Activated CD4-positive, alpha-beta T cell treated with anti-CD3 and anti-CD28 coated beads for 1 hour (primary cell): ENCODE measurements at regions not wholly inside any gene's neighbourhood (a gene's known extent, or its start where the extent isn't known, plus 50 kb on each side); places are given as distances from the start of the nearest gene placed in this dataset.
"Not testable (repeated sequence)": the region's sequence is repeated elsewhere in the genome, so short reads cannot be mapped to it uniquely, and the experiment has no call there.

Experiments used
- DNase-seq: peaks from one replicate; pipeline ENCODE4 v3.0.0-alpha.2; 2020

DNA sequence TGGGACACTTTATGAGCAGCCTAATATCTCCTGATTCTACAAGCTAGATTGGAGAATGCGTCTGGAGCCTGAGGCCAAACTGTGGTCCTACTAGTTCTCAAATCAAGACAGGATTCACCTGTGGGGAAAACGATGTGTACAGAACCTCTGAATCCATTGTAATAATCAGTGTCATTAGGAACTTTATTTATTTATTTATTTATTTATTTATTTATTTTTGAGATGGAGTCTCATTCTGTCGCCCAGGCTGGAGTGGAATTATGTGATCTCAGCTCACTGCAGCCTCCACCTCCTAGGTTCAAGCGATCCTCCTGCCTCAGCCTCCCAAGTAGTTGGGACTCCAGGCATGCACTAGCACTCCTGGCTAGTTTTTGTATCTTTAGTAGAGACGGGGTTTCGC, 52.6 kb upstream of the KIF26B start:
- DNase-seq, result not testable (repeated sequence)

DNA sequence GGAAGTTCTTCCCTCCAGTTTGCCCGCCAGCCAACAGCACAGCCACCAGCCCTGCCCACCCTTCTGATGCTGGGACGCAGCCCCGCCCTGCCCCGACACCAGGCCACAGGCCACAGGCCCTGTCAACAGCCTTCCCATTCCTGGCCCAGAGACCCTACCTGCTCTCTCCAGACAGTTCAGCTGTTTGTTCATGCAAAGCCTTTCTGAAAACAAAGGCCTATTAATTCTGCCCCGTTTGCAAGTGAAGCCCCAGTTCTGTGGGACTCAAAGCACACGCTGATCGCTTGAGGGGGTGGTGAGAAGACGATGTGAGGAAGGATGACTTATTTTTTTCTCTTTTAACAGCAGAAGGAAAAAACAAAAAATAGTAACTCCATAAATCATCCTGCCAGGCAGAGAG, 55.4 kb upstream of the KIF26B start:
- DNase-seq, result no peak

DNA sequence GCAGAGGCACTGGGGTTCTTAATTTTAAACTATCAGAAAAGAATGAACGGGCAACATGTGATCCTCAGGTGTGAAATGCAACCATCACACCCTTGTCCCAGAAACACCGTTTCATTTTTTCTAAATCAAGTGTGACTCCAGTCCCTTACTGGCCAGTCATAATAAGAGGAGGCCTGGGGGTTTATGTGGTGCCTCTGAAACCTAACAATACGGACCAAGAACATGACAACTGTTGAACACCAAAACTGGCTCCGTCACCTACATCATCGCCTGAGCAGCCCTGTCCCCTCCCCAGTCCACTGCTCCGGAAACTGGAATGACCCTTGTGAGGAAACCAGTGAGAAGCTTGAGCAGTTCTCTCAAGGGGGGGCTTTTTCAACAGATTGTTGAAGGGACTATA, 55.9 kb upstream of the KIF26B start:
- DNase-seq, result no peak

DNA sequence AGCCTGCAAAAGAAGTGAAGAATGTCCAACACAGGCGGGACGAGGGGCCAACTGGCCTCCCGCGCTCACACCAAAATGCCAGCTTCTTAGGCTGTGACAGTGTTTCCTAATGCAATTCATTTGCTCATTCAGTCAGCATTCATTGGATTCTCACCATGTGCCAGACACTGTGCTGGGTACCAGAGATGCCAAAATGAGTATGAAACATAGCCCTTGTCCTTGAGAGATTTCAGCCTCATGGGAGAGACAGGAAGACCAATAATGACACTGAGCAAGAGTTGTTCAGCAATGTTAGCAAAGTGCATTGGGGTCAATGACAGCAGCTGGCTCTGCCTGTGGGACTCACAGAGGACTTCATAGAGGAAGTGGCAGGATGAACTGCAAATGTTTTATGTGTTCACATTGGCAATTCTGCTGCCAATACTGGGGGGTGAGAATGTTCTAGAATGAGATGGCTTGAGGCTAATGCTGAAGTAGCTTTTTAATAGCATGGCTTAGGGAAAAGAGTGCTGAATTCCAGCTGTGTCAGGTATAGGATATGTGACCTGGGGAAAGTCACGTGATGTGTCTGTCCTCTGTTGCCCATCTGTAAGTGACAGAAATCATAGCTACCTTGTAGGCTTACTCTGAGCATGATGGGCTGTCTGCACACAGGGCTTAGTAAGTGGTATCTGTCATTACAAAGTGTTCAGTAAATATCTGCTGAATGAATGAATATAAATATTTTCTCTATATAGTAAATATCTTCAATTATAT, 58.3 kb upstream of the KIF26B start:
- no peak for DNase-seq

DNA sequence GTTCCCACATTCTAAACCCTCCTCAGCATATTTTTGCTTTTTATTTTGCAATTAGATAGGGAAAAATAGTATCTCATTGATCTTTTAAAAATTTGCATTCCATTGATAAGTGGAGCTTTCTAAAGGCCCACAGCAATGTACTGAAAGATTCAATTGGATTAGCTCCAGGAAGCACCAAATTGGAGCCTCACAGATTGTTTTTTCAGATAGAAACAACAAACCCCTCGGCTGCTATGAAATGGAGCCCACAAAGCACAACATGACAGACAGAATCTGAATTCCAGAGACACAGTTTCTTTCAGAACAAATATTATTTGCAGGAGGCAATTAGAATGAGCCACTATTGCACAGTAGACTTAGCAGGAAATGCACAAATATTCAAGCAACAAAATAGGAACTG, 58.9 kb upstream of the KIF26B start:
- no peak for DNase-seq

DNA sequence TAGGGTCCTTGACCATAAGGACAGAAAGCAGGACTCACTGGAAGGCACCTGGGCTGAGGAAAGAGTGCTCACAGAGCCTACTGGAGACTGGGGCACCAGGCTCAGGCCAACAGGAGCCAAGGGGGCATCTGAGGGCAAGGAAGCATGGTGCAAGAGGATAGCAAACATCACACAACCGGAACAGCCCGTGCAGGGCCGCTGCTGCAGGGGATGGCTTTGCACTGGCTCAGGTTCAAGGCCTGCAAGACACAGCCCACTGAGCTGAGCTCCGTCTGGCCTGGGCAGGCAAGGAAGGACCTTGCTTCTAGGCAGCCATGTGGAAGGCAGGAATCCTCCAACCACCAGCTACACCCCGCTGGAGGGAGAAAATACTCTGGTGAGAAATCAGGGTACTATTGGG, 59.8 kb upstream of the KIF26B start:
- DNase-seq, result no peak

DNA sequence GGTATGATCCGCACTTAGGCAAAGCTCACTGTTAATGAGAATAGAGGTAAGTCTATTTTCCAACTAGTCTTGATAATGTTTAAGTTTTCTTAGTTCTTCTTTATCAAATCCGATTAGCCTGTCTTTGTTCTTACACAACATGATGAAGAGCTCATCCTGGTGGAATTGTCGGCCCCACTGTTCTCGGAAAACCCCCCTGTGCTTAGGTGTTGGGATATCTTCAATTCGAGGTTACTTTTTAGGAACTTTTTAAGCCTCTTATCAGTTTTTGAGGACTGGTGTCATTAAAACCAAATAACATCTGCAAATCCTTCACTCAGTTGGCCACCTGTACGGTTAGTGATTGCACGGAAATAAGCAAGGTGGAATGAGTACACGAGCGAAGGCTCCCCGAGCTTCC, 60.7 kb upstream of the KIF26B start:
- no peak for DNase-seq

DNA sequence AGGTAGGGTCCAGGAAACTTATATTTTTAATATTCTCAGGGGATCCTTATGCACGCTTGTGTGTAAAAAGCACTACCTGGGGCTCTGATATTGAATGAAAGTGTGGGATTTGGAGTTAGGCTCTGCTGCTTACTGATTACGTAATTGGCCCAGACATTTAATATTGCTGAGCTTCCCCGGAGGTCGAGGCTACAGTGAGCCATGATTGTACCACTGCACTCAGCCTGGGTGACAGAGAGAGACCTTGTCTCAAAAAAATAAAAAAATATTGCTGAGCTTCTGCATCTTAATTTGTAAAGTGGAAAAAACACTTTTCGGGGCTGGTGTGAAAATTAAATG, 62.2 kb upstream of the KIF26B start:
- no peak for DNase-seq

DNA sequence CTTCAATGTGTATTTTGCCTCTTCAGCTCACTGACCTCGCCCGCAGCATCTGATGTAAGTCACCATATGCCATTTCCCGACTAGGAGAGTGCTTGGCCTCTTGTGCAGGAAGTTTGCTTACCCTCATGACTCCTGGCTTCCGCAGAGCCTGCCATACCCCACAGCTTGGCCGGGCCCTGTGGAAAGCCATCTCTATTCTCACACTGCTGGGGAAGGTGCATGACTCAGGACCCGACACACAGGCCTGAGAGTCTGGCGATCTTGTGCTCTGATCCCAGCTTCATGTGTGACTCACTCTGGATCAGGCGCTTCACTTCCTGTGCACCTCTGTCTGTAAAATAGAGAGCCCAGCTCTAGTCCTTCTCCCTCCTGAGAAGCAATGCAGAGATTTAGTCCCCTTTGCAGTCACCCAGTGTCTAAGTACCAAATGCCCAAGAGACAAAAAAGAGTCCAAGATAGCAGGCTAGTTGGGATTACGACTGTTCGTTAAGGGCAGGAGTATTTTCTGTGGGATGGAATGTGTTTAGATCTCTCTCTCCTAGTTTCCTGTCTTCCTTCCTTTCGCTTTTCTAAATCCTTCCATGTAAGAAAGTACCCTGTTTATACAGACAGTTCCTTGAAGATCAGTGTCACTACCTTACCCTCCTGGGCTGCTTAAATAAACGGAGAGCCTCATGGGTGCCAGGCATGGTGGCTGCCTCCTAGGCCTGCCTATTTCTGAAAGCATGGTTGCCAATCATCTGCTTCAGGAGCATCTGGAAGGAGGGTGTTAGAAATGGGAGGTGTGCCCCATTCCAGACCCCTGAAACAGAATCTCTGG, 62.8 kb upstream of the KIF26B start:
- no peak for DNase-seq

DNA sequence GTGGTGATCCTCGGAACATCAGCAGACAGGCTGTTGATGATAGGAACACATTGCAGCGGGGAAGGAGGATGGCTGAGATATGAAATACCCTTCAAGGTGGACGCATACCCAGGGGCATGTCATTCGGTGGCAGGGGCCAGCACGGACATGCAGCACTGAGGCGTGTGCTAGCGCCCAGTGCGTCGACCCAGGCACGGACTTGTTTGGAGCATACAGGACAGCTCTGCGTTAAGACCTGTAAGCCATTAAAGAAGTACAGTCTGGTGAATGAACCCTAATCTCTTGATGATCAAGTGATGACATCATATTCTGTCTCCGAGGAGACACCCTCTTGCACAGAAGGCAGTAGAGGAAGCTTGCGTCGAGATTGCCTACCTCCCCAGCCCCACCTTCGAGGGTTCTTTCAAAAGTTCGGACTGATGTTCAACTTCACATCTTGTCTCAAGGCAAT, 63.6 kb upstream of the KIF26B start:
- no peak for DNase-seq

DNA sequence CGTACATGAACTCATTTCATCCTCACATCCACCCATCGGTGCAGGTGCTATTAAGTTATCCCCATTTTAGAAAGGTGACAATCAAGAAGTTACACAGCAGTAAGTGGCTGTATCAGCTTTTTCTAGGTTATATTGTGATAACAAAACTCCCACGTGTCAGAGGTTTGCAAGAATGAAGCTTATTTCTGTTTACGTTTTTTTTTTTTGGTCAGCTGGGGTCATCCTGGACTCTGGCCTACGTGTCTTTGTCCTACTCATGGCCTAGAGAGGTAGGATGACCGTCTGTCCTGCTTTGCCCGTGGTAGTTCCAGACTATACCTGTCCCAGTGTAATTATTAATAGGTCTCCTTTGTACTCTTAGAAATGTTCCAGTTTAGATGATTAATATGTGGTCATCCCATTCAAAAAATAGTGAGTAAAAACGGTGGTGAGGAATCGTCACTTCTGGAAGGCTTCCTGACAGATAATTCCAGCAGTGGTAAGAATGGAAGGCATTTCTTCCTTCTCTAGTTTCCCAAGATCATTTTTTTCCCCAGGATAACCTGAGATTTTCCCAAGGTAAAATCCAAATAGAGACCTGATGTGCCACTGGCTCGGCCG, 64.2 kb upstream of the KIF26B start:
- DNase-seq, result no peak

DNA sequence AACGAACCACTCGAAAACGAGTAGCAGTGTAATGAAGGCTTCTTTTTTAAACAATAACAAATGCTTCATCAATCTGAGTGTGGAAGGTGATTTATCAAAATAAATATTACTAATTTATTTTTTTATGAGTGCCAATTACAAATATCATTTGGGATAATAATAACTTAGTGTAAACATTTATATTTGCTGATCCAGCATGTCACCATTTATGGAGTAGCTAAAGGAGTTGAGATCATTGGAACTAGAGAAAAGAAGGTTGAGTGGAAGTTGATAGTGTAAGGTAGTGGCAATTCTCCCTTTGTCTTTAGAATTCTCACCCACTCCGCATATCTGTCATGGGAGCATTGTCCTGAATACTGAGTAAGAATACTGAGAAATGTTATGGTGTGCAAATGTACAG, 67.1 kb upstream of the KIF26B start:
- no peak for DNase-seq

DNA sequence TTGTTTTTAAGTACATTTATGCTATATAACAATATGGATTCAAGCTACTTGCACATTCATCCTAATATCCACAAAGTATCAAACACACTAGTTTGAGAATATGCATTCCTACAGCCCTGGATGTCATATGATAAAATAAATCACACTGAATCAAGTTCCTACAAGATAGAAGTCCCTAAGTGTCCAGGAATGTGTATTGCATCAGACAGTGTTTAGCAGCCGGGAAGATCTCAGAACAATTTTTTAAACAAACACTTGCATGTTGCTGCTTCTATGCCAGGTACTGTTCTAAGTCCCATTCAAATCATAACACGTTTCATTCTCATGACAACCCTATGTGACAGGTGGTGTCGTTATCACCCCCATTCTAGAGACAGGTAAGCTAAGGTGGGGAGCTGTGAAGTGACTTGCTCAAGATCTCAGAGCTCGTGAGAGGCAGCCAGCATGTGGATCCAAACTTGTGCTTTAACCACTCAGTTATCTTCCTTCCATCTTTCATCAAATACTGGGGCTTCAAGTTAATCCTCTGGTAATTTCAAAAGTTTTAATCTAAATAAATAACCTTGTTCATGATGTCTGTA, 68.3 kb upstream of the KIF26B start:
- no peak for DNase-seq

DNA sequence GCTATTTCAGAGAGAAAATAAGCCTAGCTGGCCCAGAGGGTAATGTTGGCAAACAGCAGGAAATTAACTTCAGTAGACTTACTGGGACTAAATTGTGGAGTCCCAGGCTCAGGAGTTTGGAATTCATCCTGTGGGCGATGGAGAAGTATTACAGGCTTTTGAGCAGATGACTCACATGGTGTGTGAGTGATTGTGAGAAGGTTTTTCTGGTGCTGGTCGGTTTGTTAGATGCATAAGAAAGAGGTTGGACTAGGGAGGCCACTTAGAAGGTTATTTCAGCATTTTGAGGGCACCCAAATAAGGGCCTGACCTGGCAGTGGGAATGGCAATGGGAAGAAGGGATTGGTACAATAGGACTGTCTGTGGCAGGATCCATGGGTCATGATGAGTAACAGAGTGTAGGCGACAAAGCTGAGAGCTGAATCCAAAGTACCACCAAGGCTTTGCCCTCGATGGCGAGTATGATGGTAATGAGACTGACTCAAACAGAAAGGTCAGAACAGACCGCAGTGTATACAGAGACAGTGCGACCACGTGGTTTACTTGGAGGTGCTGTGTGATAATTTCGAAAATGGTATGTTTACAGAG, 69.2 kb upstream of the KIF26B start:
- DNase-seq, result no peak

DNA sequence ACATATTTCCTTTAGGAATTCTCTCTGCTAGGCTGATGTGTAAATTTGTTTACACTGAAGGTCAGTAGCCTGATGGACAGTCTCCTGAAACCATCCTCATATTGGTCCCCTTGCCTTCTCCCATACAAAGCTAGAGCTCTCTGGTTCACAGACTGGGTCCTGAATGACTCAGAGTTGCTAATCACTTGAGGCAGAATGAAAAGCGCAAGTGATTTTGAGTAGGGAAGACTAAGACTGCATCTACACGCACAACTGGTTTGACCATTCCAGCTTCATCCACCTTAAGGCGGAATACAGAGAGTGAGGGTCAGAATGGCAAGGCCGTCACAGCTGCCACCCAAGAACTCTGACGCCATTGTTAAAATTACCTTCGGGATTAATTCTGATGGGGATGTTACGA, 70.2 kb upstream of the KIF26B start:
- DNase-seq, result no peak

DNA sequence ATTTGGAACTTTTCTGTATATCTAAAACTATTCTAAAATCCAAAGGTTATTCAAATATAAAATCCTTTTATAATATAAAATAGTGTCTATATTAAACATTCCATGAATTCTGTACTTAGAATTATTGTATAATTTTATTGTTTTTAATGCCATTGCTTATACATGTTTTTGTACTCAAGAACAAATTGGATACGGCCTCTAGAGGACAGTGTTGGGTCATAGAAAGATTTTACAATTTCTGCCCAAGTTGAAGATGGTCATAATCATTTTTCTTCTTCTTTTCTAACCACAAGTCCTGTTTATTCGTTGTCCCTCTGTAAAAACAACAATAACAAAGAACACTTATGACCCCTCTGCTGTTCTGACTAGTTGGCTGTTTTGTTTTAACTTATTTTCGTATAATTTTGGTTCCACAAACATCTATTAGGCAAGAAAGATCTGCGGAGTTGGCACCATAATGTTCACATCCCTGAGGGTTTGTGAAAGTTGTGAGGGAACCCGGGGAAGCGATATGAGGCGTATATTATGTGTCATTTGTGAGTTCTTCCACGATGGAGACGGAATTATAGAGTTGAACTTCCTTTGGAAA, 75.7 kb upstream of the KIF26B start:
- no peak for DNase-seq

DNA sequence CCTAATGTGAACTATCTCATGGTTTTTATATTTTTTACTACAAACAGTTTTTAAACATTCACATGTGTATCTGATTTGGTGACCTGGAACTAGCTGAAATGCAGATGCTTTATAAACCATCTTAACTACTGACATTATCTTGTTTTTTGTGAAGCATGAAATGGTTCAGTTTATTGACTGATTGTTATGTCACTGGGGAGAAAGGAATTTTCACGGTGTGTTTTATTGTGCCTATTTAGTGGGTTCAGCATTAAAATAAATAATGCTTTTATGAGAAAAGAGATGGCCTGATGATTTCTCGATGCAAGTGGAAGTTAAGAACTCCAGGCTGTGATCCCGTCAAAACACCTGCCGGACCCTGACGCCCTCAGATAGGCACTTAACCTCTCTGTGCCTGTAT, 79.9 kb upstream of the KIF26B start:
- DNase-seq, result no peak

DNA sequence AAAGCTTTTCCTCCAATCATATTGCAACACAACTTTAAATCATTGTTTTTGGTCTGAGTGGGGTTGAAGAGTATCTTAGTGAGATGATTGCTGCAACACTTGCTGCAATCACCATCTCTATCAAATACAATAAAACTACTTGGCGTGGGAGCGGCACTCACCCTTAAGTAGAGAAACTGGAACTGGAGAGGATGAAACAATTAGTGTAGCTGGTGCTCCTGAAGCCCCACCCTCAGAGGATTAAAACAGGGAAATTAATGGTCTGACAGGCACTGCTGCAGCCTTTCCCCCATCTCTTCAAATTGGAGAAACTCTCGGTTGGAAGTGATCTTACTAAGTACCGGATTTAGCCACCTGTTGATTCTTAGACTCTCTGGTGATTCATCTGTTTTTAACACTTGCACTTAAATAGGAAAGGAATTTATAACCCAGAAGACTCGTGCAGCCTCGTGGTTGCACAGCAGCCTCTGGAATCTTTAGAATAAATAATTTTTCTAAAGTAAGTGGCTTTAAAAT, 80.5 kb upstream of the KIF26B start:
- DNase-seq, result no peak

DNA sequence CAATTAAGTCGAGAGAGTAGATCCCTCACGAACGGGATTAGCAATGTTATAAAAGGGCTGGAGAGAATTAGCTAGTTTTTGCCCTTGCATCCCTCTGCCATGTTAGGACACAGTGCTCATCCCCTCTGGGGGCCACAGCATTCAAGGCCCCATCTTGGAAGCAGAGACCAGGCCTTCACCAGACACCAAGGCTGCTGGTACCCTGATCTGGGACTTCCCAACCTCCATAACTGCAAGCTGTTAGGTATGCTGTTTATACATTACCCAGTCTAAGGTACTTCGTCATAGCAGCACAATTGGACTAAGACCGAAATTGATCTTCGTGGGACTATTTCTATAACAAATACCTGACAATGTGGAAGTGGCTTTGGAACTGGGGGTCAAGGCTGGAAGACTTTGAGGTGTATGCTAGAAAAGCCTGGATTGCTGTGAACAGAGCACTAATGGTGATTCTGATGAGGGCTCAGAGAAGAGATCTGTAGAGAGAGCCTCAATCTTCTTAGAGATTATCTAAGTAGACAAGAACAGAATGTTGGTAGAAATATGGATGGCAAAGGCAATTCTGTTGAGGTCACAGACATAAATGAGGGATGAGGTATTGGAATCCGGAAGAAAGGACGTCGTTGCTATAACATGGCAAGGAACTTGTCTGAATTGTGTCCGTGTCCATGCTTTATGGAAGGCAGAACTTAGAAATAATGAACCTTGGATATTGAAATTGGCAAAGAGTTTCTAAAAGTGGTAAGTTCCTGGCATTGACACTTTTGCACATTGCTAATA, 83.8 kb upstream of the KIF26B start:
- no peak for DNase-seq

DNA sequence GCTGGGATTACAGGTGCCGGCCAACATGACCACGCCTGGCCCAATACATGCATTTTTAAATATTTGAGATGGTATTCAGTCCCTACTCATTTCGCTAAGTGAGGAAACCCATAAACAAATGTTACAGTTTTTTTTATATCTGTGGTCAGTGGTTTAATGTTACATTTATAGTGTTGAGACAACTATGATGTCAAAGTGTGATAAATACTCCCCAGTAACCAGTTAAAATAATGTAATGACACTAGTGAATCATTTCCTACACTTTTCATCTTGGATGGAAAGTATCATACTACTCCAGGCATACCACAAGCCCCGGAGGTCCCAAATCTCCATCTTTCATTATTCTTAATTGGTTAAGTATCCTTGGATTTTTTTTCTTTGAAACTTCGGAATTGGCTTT, 87.5 kb upstream of the KIF26B start:
- DNase-seq, result no peak

DNA sequence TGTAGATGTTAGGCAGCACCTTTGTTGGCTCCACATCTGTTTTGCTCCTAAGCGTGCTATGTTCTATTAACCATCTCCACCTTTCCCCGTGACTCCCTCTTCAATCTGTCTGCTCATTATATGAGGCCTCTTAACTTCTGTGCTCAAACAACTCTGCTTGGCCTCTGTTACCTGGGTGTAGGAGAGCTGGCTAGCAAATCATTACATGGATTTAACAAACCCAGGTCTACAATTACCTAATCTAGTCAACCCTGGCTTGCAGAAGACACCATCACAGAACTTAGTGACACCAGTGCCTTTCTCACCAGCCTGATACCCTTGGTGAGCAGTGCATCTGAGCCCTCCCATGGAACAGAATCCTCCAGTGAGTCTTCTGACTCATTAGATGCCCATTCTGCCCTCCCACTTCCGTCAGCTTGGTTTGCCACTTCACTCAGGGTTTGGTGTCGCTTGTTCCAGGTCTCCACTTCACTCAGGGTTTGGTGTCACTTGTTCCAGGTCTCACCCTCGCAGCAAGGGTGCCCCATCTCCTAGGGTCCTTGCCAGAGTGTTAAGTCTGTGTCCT, 92.0 kb upstream of the KIF26B start:
- DNase-seq, result no peak

DNA sequence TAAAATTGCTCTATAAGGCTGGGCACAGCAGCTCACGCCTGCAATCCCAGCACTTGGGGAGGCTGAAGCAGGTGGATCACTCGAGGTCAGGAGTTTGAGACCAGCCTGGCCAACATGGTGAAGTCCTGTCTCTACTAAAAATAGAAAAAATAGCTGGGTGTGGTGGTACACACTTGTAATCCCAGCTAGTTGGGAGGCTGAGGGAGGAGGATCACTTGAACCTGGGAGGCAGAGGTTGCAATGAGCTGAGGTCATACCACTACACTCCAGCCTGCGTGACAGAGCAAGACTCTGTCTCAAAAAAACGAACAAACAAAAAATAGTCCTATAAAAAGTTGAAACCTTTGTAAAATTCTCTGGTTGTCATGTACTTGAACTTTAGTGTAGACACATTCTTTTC, 93.0 kb upstream of the KIF26B start:
- DNase-seq, result not testable (repeated sequence)
